Keratinocyte (primary cell): ENCODE measurements at regions not wholly inside any gene's neighbourhood (a gene's known extent, or its start where the extent isn't known, plus 50 kb on each side); places are given as distances from the start of the nearest gene placed in this dataset.

Experiments
- EZH2 ChIP-seq: IDR thresholded peaks from one replicate; pipeline ENCODE4 v1.6.1; 2012; ENCODE audit warnings: inconsistent platforms, mild to moderate bottlenecking, low read length, moderate library complexity
- TF ChIP-seq, protein P1 (sequence below), 3 experiments: IDR thresholded peaks in 1 of 3; conservative IDR thresholded peaks in 1 of 3; optimal IDR thresholded peaks in 1 of 3; 2 replicates in 2 of 3; 3 replicates in 1 of 3; pipeline versions ENCODE3 to v1.5.1; 2011; ENCODE audit warnings: low read length in 3 of 3, mild to moderate bottlenecking in 3 of 3, moderate library complexity in 2 of 3, control low read depth in 1 of 3, inconsistent platforms in 1 of 3; ENCODE audit not compliant: insufficient read depth in 2 of 3; ENCODE audit errors: extremely low read depth in 1 of 3

DNA sequence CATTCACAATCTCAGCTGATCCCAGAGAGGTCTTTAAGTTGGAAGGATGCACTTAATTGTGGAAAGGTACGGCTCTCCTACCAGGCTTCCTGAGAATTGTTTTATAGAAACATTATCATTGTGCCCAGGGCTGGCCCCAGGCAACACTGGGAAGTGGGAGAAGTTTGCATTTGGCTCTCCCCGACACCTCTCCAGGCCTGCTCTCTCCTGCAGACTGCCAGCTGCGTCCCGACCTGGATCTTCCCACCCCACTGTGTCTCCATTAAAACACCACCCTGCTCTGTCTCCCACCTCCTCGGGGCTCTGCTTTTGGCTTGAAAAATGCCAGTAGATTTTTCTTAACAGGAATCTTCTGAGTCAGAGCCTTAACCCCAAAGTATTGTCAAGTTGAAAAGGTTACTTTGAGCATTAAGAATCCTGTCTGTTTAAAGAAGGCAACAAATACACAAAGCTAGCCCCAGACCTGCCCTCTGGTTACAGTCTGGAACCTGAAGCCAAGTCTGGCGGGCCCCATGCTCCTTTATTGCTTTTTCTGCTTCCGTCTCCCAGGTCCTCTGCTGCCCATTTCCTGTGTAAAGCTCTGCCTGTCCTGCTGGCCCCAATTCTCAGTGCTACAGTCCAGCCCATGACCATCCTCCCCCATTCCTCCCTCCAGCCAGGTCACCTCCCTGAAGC is 530.2 kb downstream of the SOX6 start:
- no peak for TF ChIP-seq EZH2
- TF ChIP-seq, protein P1, sequence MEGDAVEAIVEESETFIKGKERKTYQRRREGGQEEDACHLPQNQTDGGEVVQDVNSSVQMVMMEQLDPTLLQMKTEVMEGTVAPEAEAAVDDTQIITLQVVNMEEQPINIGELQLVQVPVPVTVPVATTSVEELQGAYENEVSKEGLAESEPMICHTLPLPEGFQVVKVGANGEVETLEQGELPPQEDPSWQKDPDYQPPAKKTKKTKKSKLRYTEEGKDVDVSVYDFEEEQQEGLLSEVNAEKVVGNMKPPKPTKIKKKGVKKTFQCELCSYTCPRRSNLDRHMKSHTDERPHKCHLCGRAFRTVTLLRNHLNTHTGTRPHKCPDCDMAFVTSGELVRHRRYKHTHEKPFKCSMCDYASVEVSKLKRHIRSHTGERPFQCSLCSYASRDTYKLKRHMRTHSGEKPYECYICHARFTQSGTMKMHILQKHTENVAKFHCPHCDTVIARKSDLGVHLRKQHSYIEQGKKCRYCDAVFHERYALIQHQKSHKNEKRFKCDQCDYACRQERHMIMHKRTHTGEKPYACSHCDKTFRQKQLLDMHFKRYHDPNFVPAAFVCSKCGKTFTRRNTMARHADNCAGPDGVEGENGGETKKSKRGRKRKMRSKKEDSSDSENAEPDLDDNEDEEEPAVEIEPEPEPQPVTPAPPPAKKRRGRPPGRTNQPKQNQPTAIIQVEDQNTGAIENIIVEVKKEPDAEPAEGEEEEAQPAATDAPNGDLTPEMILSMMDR (optimal IDR thresholded peaks at IDR 0.05 in 1 of 3, IDR thresholded peaks at IDR 0.05 in 1 of 3, conservative IDR thresholded peaks at IDR 0.05 in 1 of 3; ENCODE audit: extremely low read depth in 1 of 3, insufficient read depth in 2 of 3, low read length in 3 of 3): no peak
